ENCODE measurements at regions not wholly inside any gene's neighbourhood (a gene's known extent, or its start where the extent isn't known, plus 50 kb on each side); places are given as distances from the start of the nearest gene placed in this dataset.

GRCh38 chr1:213586587-213586972 is 401.2 kb upstream of the PROX1 start:
- CTCF ChIA-PET: no interaction called here

GRCh38 chr1:213596729-213597128 is 391.0 kb upstream of the PROX1 start:
- intact Hi-C loops (cut with micrococcal nuclease; ENCODE audit: unreplicated experiment): no loop called here
- Histone ChIP-seq H3K4me1 (ENCODE audit: control insufficient read depth, insufficient read depth, low read length) (no peaks in the 10 kb centered on the region), H3K27me3 (ENCODE audit: control insufficient read depth, insufficient read depth, low read length) (no peaks in the 10 kb centered on the region), H3K9me3 (ENCODE audit: control insufficient read depth, insufficient read depth, low read depth, low read length) (no peaks in the 10 kb centered on the region), H3K4me3 (ENCODE audit: low read depth in 2 of 2, low read length in 2 of 2) (no peak overlapping the region), H3K27ac (ENCODE audit: low read length) (no peak overlapping the region), H3K36me3 (ENCODE audit: control insufficient read depth, insufficient read depth, low read length) (no peaks in the 10 kb centered on the region)
- in situ Hi-C loops (cut with HindIII; ENCODE audit: low pct_unique_long_range_greater_than_20kb, low sequenced_read_pairs): no loop called here
- ChIA-PET CTCF (no interaction called here), POLR2A (no interaction called here)
- no TSS peak for BruUV-seq (replicated peaks)
- no peak for ATAC-seq
- no peak for TF ChIP-seq TCF7L2 (IDR thresholded peaks at IDR 0.05; ENCODE audit: low read depth, low read length)
- TF ChIP-seq SIN3A (IDR thresholded peaks at IDR 0.05; ENCODE audit: borderline replicate concordance, insufficient read depth, low read depth, low read length): no peak
- no peak for DNase-seq (ENCODE audit: low read depth, low spot score)

More at GRCh38 chr1:213586587-213586972, 401.2 kb upstream of the PROX1 start:
- Histone ChIP-seq H3K9me3 (ENCODE audit: control insufficient read depth, insufficient read depth, low read depth, low read length) (no peaks in the 10 kb centered on the region), H3K27ac (ENCODE audit: low read length) (no peak overlapping the region), H3K27me3 (ENCODE audit: control insufficient read depth, insufficient read depth, low read length) (no peaks in the 10 kb centered on the region), H3K4me1 (ENCODE audit: control insufficient read depth, insufficient read depth, low read length) (no peaks in the 10 kb centered on the region), H3K4me3 (ENCODE audit: low read depth in 2 of 2, low read length in 2 of 2) (no peak overlapping the region), H3K36me3 (ENCODE audit: control insufficient read depth, insufficient read depth, low read length) (no peaks in the 10 kb centered on the region)
- TF ChIP-seq REST (IDR thresholded peaks at IDR 0.05; ENCODE audit: insufficient read depth in 1 of 2, low read depth in 2 of 2, low read length in 1 of 2): no peak
- no peak for TF ChIP-seq TCF7L2 (IDR thresholded peaks at IDR 0.05; ENCODE audit: low read depth, low read length)
- no peak for TF ChIP-seq CTCF (IDR thresholded peaks at IDR 0.05)
- no peak for TF ChIP-seq SIN3A (IDR thresholded peaks at IDR 0.05; ENCODE audit: borderline replicate concordance, insufficient read depth, low read depth, low read length)
- no peak for TF ChIP-seq POLR2AphosphoS5 (IDR thresholded peaks at IDR 0.05; ENCODE audit: low read depth, low read length)
- POLR2A ChIA-PET: no interaction called here
- in situ Hi-C loops (cut with HindIII; ENCODE audit: low pct_unique_long_range_greater_than_20kb, low sequenced_read_pairs) (no loop called here), intact Hi-C loops (cut with micrococcal nuclease; ENCODE audit: unreplicated experiment) (no loop called here)
- DNase-seq (ENCODE audit: low read depth, low spot score) (no peak), ATAC-seq (no peak)
- BruUV-seq (replicated peaks): no TSS peak

- ChIA-PET CTCF (no interaction called here), POLR2A (no interaction called here)
- Histone ChIP-seq H3K4me1 (ENCODE audit: control insufficient read depth, insufficient read depth, low read length) (no peaks in the 10 kb centered on the region), H3K27ac (ENCODE audit: low read length) (no peak overlapping the region), H3K9me3 (ENCODE audit: control insufficient read depth, insufficient read depth, low read depth, low read length) (no peaks in the 10 kb centered on the region), H3K36me3 (ENCODE audit: control insufficient read depth, insufficient read depth, low read length) (no peaks in the 10 kb centered on the region), H3K27me3 (ENCODE audit: control insufficient read depth, insufficient read depth, low read length) (no peaks in the 10 kb centered on the region), H3K4me3 (ENCODE audit: low read depth in 2 of 2, low read length in 2 of 2) (no peak overlapping the region)
- DNase-seq (ENCODE audit: low read depth, low spot score) (no peak), ATAC-seq (no peak)
- intact Hi-C loops (cut with micrococcal nuclease; ENCODE audit: unreplicated experiment) (no loop called here), in situ Hi-C loops (cut with HindIII; ENCODE audit: low pct_unique_long_range_greater_than_20kb, low sequenced_read_pairs) (no loop called here)
- TF ChIP-seq SIN3A (IDR thresholded peaks at IDR 0.05; ENCODE audit: borderline replicate concordance, insufficient read depth, low read depth, low read length) (no peak), REST (IDR thresholded peaks at IDR 0.05; ENCODE audit: insufficient read depth in 1 of 2, low read depth in 2 of 2, low read length in 1 of 2) (no peak), CTCF (IDR thresholded peaks at IDR 0.05) (no peak), TCF7L2 (IDR thresholded peaks at IDR 0.05; ENCODE audit: low read depth, low read length) (no peak), POLR2AphosphoS5 (IDR thresholded peaks at IDR 0.05; ENCODE audit: low read depth, low read length) (no peak)
- no TSS peak for BruUV-seq (replicated peaks)
These were observed 389.5 kb upstream of the PROX1 start for GRCh38 chr1:213598263-213598662.

All from Panc1 (cell line).